OCI-LY1 (cell line): ENCODE measurements at regions not wholly inside any gene's neighbourhood (a gene's known extent, or its start where the extent isn't known, plus 50 kb on each side); places are given as distances from the start of the nearest gene placed in this dataset.

Source experiments
- CTCF ChIP-seq: fragments of 200-600 bp; sonication (generic), shearing (Covaris generic); IDR thresholded peaks from 2 replicates; pipeline ENCODE4 v1.5.1; 2017; ENCODE audit warnings: mild to moderate bottlenecking, antibody characterized with exemption, low read length, moderate library complexity, mixed read lengths
- EZH2 ChIP-seq: fragments of 200-600 bp; sonication (generic), shearing (Covaris generic); IDR thresholded peaks from 2 replicates; pipeline ENCODE4 v1.8.0; 2017; ENCODE audit warnings: borderline replicate concordance, mixed run types, mild to moderate bottlenecking, antibody characterized with exemption, low read length, moderate library complexity, mixed read lengths

DNA sequence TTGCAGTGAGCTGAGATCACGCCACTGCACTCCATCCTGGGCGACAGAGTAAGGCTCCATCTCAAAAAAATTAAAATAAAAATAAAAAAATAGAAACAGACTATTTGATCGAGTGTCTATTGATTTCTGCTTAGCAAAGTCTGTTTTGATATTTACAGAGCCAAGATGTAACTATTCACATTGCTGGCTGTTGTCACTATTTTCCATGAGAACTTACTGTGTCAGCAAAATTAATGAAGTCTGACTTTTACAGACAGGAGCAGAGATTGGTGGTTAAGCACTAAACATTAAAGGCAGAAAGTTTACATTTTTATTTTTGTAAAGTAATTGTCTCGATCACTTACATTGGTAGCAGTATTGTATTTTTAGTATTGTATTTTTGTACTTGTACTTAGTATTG is 85.0 kb upstream of the CCDC28A start:
- TF ChIP-seq CTCF (no peak), EZH2 (no peak)
